RPMI8226 (cell line): ENCODE measurements at regions not wholly inside any gene's neighbourhood (a gene's known extent, or its start where the extent isn't known, plus 50 kb on each side); places are given as distances from the start of the nearest gene placed in this dataset.
"Not testable (repeated sequence)": the region's sequence is repeated elsewhere in the genome, so short reads cannot be mapped to it uniquely, and the experiment has no call there.

Source experiments
- DNase-seq: peaks from one replicate; pipeline ENCODE4 v3.0.0-alpha.2; 2015

- no peak for DNase-seq
These were observed 676.0 kb downstream of the EPHA3 start for GRCh38 chr3:89783341-89783927.

- DNase-seq: no peak
These were observed 680.1 kb downstream of the EPHA3 start for GRCh38 chr3:89787485-89787884.

- no peak for DNase-seq
These were observed 680.6 kb downstream of the EPHA3 start for GRCh38 chr3:89787979-89788378.

DNA sequence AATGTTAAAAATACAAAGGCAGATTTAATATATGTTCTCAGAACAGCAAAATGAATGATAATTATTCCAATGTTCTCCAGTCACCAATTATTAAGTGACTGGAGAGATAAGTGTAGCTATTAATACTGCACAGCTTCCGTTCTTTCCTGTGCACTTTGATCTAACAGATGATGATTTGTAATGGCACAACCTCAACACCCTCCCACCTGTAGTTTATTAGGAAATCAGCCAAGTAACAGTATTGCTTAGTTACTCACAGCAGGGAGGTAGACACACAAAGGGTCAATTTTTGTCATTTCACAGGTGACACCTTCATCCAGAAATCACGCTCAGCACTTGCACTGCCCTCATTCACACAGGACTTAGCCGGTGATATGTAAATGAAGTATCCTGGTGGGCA is 688.1 kb downstream of the EPHA3 start:
- no peak for DNase-seq

DNA sequence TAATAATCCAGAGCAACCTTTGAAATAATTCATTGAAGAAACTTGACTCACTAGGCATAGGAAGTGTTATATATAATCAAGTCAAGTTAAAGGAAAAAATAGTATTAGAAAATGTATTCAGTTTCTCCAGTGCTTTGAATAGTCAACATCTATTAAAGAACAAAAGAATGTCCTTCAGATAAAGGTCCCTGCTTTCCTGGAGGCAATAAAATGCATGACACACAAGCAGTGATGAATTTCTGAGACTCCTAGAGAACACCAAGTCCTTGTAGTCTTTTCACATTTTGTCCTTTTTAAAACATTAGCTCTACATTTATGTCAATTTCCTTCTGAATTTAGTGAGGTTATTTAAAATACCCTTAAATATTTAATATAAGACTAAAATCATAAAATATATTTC is 695.5 kb downstream of the EPHA3 start:
- no peak for DNase-seq

GRCh38 chr3:89803711-89804110 is 696.3 kb downstream of the EPHA3 start:
- DNase-seq: no peak

GRCh38 chr3:89806166-89806565 is 698.7 kb downstream of the EPHA3 start:
- DNase-seq: no peak

DNA sequence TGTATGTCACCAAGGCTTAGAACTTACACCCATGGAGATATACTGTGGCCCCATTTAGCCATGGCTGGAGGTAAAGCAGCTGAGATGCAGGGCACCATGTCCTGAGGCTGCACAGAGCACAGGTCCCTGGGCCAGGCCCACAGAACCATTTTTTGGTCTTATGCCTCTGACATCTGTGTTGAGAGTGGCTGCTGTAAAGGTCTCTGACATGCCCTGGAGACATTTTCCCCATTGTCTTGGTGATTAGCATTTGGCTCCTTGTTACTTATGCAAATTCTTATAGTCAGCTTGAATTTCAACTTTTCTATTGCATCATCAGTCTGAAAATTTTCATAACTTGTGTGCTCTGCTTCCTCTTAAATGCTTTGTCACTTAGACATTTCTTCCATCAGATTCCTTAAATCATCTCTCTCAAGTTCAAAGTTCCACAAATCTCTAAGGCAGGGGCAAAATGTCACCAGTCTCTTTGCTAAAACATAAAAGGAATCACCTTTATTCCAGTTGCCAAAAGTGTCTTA is 701.3 kb downstream of the EPHA3 start:
- no peak for DNase-seq

GRCh38 chr3:89813500-89813899 is 706.1 kb downstream of the EPHA3 start:
- DNase-seq: no peak

GRCh38 chr3:89841041-89841440 is 733.6 kb downstream of the EPHA3 start:
- DNase-seq: no peak

DNA sequence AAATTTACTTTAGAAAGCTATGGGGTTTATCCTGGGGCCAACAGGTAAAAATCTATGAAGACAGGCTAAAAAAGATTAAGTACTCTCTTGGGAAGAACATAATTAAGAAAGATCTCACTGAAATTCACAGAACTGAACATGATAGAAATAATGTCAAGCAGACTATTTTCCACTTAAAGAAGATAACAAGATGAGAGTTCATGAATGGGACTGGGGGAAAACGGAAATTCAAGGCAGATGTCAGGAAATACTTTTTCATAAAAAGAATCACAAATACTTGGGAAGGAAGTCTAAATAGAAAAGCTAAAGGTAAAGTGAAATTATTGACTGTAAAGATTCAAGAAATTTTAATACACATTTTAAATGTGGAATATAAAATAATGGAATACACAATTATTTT is 737.6 kb downstream of the EPHA3 start:
- no peak for DNase-seq

DNA sequence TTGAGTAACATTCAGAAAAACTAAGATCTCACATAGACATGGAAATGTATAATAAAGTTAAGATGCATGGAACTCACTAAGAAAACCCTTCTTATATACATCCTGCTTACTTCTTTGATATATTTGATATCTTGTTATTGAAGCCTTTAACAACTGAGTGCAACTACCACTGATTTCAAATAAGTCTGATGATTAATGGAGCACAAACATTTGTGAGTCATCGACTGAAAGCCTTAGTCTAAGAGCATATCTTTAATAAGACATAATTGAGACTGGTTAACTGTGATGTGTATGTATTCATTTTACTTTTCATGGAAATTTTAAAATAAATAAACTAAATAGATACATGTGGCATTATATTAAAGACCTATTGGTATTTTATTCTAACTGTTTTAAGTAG is 740.5 kb downstream of the EPHA3 start:
- no peak for DNase-seq

GRCh38 chr3:89851974-89852621 is 744.7 kb downstream of the EPHA3 start:
- DNase-seq: peak; percentile 31

DNA sequence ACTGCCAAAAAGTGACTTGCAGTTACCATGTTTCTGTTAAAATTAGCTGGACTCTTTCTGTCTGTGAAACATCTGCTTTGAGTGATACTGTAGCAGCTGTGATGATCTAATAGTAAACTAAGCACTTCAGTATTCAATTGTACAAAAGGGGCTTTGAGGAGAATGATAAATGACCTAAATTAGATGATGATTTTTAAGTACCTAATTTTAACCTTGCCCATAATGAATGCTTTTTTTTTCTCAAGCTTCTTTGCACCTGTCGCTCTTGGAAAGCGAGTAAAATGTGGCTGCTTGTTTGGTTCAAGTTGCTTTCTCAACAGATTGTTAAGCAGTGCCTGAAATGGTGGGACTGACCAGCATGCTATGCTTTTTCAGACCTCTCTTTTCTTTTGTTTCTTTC is 752.3 kb downstream of the EPHA3 start:
- DNase-seq: no peak

- DNase-seq: no peak
These were observed 759.9 kb downstream of the EPHA3 start for GRCh38 chr3:89867286-89867685.

GRCh38 chr3:89876116-89876515 is 768.7 kb downstream of the EPHA3 start:
- DNase-seq: no peak

- DNase-seq: no peak
These were observed 769.8 kb downstream of the EPHA3 start for GRCh38 chr3:89877230-89877629.

- no peak for DNase-seq
These were observed 782.0 kb downstream of the EPHA3 start for GRCh38 chr3:89889386-89889785.

DNA sequence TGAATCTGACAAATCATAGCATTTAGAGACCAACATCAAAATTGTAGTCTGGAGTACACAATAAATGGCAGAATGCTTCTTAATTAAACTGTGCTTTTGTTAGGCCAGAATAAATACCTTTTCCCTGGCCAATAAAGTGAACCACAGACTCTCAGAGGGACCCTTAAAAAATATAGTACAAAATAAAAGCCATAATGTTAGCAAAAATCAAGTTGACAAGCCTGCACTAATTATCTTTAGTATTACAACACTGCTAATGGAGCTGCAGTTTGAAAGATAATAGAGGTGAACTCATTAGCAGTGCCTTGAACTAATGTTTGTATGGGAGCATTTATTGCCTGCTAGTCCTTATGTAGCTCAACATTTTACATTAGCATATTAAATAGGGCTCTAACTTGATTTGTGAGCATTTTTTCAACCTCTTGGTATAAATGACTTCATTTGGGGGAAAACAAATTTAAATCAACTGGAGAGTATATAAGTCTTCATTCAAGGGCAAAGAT is 801.3 kb downstream of the EPHA3 start:
- DNase-seq: no peak

DNA sequence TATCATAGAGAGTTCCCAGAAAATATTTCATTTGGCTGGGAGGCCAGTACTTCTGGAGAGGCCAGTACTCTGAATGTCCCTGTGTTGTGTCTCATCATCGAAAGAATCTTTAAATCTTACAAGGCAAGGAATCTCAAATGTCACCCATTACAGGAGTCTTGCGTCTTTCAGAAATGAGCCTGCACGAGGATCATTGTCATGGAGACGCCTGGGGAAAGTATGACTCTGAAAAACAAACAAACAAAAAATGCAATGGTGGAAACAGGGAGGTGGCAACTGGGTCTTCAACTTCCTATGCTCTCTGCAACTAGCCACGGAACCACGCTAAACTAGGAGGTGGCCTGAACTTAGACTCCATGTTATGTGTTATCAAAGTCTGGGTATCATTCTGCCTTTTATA is 804.6 kb downstream of the EPHA3 start:
- no peak for DNase-seq

GRCh38 chr3:89923921-89924610 is 816.6 kb downstream of the EPHA3 start:
- DNase-seq: no peak

GRCh38 chr3:89925976-89926375 is 818.6 kb downstream of the EPHA3 start:
- DNase-seq: no peak

- DNase-seq: no peak
These were observed 825.5 kb downstream of the EPHA3 start for GRCh38 chr3:89932882-89933281.

DNA sequence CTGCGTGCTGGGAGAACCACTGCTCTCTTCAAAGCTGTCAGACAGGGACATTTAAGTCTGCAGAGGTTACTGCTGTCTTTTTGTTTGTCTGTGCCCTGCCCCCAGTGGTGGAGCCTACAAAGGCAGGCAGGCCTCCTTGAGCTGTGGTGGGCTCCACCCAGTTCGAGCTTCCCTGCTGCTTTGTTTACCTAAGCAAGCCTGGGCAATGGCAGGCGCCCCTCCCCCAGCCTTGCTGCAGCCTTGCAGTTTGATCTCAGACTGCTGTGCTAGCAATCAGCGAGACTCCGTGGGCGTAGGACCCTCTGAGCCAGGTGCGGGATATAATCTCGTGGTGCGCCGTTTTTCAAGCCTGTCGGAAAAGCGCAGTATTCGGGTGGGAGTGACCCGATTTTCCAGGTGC is 837.0 kb downstream of the EPHA3 start:
- DNase-seq: not testable (repeated sequence)
